H1 (cell line): ENCODE measurements at regions not wholly inside any gene's neighbourhood (a gene's known extent, or its start where the extent isn't known, plus 50 kb on each side); places are given as distances from the start of the nearest gene placed in this dataset.

ENCODE experiments used
- GABPA ChIP-seq: IDR thresholded peaks from 2 replicates; pipeline ENCODE4 v1.6.1; 2011; ENCODE audit warnings: mild to moderate bottlenecking, low read length, moderate library complexity, borderline replicate concordance; ENCODE audit not compliant: insufficient read depth
- TF ChIP-seq, protein P1 (sequence below): fragments of 300-600 bp; sonication (generic); IDR thresholded peaks from 2 replicates; pipeline ENCODE4 v1.7.1; 2012; ENCODE audit warnings: low read length, moderate library complexity, mild to moderate bottlenecking, inconsistent platforms; ENCODE audit not compliant: insufficient replicate concordance

DNA sequence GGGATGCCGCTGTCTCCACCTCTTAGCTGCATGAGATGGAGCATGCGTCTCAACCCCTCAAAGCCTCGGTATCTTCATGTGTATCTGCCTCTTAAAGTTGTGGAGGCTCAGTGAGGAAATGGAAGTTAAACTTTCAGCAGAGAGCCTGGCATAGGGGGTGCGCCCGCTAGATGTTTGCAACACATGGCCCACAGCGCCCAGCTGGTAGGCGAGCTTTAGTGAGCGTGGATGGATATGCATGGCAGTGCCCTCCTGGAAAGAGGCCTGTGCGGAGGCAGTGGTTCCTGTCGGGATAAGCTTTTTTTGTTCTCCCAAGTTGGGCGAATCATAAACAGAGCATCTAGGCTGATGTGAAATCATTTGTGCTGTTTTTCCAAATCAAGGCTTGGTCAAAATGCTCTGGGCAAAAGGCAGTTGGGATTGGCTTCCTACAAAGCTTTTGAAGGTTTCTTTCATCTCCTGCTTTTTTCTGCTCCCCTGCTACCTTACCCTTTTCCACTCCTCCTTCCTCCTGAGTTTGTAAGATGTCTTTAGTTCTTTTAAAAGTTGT is 272.4 kb upstream of the TPM1 start (continued):
- TF ChIP-seq, protein P1, sequence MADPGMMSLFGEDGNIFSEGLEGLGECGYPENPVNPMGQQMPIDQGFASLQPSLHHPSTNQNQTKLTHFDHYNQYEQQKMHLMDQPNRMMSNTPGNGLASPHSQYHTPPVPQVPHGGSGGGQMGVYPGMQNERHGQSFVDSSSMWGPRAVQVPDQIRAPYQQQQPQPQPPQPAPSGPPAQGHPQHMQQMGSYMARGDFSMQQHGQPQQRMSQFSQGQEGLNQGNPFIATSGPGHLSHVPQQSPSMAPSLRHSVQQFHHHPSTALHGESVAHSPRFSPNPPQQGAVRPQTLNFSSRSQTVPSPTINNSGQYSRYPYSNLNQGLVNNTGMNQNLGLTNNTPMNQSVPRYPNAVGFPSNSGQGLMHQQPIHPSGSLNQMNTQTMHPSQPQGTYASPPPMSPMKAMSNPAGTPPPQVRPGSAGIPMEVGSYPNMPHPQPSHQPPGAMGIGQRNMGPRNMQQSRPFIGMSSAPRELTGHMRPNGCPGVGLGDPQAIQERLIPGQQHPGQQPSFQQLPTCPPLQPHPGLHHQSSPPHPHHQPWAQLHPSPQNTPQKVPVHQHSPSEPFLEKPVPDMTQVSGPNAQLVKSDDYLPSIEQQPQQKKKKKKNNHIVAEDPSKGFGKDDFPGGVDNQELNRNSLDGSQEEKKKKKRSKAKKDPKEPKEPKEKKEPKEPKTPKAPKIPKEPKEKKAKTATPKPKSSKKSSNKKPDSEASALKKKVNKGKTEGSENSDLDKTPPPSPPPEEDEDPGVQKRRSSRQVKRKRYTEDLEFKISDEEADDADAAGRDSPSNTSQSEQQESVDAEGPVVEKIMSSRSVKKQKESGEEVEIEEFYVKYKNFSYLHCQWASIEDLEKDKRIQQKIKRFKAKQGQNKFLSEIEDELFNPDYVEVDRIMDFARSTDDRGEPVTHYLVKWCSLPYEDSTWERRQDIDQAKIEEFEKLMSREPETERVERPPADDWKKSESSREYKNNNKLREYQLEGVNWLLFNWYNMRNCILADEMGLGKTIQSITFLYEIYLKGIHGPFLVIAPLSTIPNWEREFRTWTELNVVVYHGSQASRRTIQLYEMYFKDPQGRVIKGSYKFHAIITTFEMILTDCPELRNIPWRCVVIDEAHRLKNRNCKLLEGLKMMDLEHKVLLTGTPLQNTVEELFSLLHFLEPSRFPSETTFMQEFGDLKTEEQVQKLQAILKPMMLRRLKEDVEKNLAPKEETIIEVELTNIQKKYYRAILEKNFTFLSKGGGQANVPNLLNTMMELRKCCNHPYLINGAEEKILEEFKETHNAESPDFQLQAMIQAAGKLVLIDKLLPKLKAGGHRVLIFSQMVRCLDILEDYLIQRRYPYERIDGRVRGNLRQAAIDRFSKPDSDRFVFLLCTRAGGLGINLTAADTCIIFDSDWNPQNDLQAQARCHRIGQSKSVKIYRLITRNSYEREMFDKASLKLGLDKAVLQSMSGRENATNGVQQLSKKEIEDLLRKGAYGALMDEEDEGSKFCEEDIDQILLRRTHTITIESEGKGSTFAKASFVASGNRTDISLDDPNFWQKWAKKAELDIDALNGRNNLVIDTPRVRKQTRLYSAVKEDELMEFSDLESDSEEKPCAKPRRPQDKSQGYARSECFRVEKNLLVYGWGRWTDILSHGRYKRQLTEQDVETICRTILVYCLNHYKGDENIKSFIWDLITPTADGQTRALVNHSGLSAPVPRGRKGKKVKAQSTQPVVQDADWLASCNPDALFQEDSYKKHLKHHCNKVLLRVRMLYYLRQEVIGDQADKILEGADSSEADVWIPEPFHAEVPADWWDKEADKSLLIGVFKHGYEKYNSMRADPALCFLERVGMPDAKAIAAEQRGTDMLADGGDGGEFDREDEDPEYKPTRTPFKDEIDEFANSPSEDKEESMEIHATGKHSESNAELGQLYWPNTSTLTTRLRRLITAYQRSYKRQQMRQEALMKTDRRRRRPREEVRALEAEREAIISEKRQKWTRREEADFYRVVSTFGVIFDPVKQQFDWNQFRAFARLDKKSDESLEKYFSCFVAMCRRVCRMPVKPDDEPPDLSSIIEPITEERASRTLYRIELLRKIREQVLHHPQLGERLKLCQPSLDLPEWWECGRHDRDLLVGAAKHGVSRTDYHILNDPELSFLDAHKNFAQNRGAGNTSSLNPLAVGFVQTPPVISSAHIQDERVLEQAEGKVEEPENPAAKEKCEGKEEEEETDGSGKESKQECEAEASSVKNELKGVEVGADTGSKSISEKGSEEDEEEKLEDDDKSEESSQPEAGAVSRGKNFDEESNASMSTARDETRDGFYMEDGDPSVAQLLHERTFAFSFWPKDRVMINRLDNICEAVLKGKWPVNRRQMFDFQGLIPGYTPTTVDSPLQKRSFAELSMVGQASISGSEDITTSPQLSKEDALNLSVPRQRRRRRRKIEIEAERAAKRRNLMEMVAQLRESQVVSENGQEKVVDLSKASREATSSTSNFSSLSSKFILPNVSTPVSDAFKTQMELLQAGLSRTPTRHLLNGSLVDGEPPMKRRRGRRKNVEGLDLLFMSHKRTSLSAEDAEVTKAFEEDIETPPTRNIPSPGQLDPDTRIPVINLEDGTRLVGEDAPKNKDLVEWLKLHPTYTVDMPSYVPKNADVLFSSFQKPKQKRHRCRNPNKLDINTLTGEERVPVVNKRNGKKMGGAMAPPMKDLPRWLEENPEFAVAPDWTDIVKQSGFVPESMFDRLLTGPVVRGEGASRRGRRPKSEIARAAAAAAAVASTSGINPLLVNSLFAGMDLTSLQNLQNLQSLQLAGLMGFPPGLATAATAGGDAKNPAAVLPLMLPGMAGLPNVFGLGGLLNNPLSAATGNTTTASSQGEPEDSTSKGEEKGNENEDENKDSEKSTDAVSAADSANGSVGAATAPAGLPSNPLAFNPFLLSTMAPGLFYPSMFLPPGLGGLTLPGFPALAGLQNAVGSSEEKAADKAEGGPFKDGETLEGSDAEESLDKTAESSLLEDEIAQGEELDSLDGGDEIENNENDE: no peak
- no peak for TF ChIP-seq GABPA
- TF ChIP-seq, all 59 proteins: peak for 0
